Cardiac fibroblast (primary cell): ENCODE measurements at regions not wholly inside any gene's neighbourhood (a gene's known extent, or its start where the extent isn't known, plus 50 kb on each side); places are given as distances from the start of the nearest gene placed in this dataset.

Experiments used
- DNase-seq, 2 donors: peaks; one replicate each; pipeline versions ENCODE4 v3.0.0 to v3.0.0-alpha.2; 2010; ENCODE audit warnings: low read depth in 2 of 2
- H3K4me3 ChIP-seq, 2 donors: replicated peaks in 1 of 2; 1 replicate in 1 of 2; 2 replicates in 1 of 2; pipeline ENCODE4 v1.5.1; 2011; ENCODE audit warnings: low read depth in 2 of 2, low read length in 2 of 2, mild to moderate bottlenecking in 2 of 2, moderate library complexity in 1 of 2
- CTCF ChIP-seq: IDR thresholded peaks from one replicate; pipeline ENCODE4 v1.5.1; 2011; ENCODE audit warnings: low read depth, mild to moderate bottlenecking, low read length, inconsistent platforms

GRCh38 chr10:132471484-132471883 is 66.1 kb upstream of the INPP5A start:
- no peak overlapping the region for H3K4me3 ChIP-seq
- no peak for DNase-seq
- no peak for TF ChIP-seq CTCF

DNA sequence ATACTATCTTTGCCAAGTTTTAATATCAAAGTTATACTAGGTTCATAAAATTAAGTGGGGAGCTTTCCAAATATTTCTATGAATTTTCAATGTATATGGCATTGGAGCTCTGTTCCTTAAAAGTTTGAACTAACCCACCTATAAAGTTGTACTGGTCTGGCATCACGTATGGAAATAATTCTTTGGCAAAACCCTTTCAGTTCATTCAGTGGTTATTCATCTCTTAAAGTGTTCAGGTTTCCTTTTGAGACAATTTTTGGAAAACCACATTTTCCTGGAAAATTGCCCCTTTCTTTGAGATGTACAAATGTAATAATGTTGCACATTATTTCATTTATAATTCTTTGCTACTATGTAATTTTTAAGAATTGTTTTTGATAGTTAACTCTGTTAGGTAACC is 62.5 kb upstream of the INPP5A start:
- DNase-seq = no peak
- H3K4me3 ChIP-seq = no peak overlapping the region
- TF ChIP-seq CTCF = no peak

DNA sequence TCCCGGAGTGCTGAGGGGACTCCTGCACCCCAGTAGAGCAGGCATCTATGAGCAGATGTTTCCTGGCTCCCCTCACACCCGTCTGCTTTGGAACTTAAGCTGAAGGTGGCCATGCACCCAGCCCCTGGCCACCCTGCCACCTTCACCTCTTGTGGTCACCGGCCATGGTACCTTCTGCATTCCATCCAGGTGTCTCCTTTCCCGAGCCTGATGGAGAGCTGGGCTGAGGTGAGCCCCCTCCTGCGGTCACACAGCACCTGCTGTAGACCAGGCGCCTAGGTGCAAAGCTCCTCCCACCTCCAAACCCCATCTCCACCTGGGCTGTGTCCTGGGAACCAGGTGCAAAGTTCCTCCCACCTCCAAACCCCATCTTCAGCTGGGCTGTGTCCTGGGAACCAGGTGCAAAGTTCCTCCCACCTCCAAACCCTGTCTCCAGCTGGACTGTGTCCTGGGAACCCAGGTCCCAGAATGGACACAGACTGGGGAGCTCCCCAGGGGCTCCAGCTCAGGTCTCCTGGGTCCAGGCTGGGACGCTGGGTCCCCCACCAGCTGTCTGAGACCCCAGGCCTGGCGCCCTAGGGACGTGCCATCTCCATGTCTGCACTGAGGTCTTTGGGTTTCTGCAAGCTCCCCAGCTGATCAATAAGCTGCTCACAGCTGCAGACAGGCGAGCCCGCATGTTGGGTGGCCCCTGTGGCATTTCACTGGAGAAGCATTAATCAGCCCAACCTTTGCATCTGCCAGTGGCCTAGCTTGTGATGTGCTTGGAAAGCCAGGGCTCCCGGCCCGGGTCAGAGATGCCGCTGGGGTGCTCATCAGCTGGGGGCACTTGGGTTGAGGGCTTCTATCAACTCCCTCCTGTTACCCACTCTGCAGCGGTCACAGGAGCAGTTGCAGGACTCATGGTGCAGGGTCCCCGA is 61.2 kb upstream of the INPP5A start:
- H3K4me3 ChIP-seq = no peak overlapping the region
- no peak for TF ChIP-seq CTCF
- DNase-seq = no peak

GRCh38 chr10:132477066-132477397 is 60.6 kb upstream of the INPP5A start:
- TF ChIP-seq CTCF = no peak

DNA sequence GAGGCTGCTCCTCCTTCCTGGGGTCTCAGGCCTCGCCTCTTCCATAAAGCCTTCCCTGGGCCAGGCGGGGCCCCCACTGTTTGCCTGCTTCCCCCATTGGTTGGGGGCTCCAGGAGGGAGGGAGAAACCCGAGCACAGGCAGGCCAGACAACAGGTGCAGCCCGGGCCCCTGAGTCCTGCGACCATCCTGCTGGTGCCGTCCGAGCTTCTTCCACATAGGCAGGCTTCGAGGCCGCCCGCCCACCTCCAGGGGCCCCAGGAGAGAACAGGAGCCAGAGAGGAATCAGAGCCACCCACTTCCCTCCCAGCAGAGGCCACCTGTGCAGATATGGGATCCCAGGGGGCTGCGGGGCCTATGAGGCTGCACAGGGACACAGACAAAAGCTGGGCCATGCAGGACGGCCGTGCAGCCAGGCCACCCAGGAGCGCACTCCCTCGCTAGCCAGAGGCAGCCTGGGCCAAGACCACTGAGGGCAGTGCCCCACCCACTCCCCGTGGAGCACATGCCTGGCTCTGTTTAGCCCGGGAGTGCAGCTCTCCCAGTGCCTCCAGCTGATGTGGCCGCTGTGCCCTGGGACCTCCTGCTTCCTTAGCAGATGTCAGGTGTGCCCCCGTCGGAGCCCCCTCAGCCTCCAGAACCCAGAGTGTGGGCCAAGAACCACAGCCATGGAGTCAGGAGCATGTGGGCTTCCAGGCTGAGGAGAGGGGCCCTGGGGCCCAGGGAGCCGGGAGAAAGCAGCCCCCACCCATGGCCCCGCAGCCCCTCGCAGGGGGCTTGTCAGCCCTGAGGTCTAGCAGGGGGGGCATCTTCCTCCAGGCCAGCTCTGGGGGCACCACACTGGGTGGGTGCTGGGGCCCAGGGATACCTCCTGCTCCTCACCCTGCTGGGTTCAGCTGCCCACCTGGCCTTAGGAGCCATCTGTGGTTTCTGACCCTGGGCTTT is 59.9 kb upstream of the INPP5A start:
- DNase-seq = no peak
- H3K4me3 ChIP-seq = no peak overlapping the region
- no peak for TF ChIP-seq CTCF

More at GRCh38 chr10:132477066-132477397, 60.6 kb upstream of the INPP5A start:
- DNase-seq = no peak
- H3K4me3 ChIP-seq = no peak overlapping the region

DNA sequence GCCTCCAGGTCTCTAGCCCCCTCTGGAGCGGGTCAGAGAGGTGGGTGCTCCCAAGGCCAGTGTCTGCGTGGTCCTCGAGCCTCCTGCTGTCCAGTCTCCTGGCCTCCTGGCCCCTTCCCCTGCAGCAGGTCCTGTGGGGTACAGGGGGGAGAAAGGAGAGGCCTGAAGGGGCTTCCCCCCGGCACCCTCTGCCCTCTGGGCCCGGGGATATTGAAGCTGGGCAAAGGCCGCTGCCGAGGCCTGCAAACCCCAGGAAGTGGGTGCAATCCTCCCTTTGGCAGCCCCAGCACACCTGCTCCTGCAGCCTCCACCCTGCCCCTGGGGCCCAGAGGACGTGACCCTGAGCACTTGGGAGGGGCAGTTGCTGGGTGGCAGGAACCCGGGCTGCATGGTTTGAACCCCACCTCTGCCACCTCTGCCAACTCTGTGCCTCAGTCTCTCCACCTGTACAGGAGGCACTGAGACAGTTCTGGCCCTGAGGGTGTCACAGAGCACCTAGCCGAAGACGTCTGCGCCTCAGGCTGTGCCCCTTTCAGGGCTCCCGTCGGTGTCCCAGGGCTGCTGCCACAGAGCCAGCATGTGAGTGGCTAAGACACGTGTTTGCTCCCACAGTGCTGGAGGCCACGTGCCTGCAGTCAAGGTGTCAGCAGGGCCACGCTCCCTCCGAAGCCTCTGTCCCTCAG is 59.1 kb upstream of the INPP5A start:
- H3K4me3 ChIP-seq = no peak overlapping the region
- TF ChIP-seq CTCF = no peak
- DNase-seq = no peak
